ENCODE measurements at regions not wholly inside any gene's neighbourhood (a gene's known extent, or its start where the extent isn't known, plus 50 kb on each side); places are given as distances from the start of the nearest gene placed in this dataset.

GRCh38 chr5:159682623-159683022, 233.7 kb upstream of the ADRA1B start:
- no peak for TF ChIP-seq CTCF (IDR thresholded peaks at IDR 0.05; ENCODE audit: low read length)
- TF ChIP-seq EZH2 (optimal IDR thresholded peaks at IDR 0.05; ENCODE audit: low read depth, low read length), result no peak
